Kidney epithelial cell (primary cell): ENCODE measurements at regions not wholly inside any gene's neighbourhood (a gene's known extent, or its start where the extent isn't known, plus 50 kb on each side); places are given as distances from the start of the nearest gene placed in this dataset.

Experiments
- DNase-seq: peaks from one replicate; pipeline ENCODE4 v3.0.0-alpha.2; 2010; ENCODE audit warnings: low read depth
- H3K27me3 ChIP-seq: 2 replicates; pipeline ENCODE4 v1.6.0; 2011; ENCODE audit warnings: low read length; ENCODE audit not compliant: control insufficient read depth, insufficient read depth
- H3K36me3 ChIP-seq: 2 replicates; pipeline ENCODE4 v1.5.1; 2011; ENCODE audit warnings: low read length; ENCODE audit not compliant: control insufficient read depth, insufficient read depth
- H3K4me3 ChIP-seq: 2 replicates; pipeline ENCODE4 v1.5.1; 2011; ENCODE audit warnings: low read depth, mild to moderate bottlenecking, control low read depth, low read length
- CTCF ChIP-seq: IDR thresholded peaks from 2 replicates; pipeline ENCODE4 v1.5.1; 2011; ENCODE audit warnings: mild to moderate bottlenecking, moderate library complexity, low read length, control low read depth, inconsistent platforms; ENCODE audit not compliant: insufficient read depth, poor library complexity, severe bottlenecking

- no peak for TF ChIP-seq CTCF
- H3K36me3 ChIP-seq, result no peaks in the 10 kb centered on the region
- H3K27me3 ChIP-seq, result no peaks in the 10 kb centered on the region
- no peak overlapping the region for H3K4me3 ChIP-seq
- DNase-seq, result no peak
Measured at GRCh38 chrX:113539599-113540356, 699.1 kb upstream of the AMOT start.

GRCh38 chrX:113529426-113530013 is 688.9 kb upstream of the AMOT start:
- TF ChIP-seq CTCF, result no peak
- Histone ChIP-seq H3K4me3 (no peak overlapping the region), H3K27me3 (no peaks in the 10 kb centered on the region), H3K36me3 (no peaks in the 10 kb centered on the region)
- DNase-seq, result no peak

- Histone ChIP-seq H3K27me3 (no peaks in the 10 kb centered on the region), H3K4me3 (no peak overlapping the region), H3K36me3 (no peaks in the 10 kb centered on the region)
- TF ChIP-seq CTCF, result no peak
- DNase-seq, result no peak
Measured at GRCh38 chrX:113522814-113523213, 682.2 kb upstream of the AMOT start.

- no peak for TF ChIP-seq CTCF
- no peak overlapping the region for H3K4me3 ChIP-seq
- H3K36me3 ChIP-seq, result no peaks in the 10 kb centered on the region
- no peak for DNase-seq
- no peaks in the 10 kb centered on the region for H3K27me3 ChIP-seq
Measured at GRCh38 chrX:113514906-113515305, 674.3 kb upstream of the AMOT start.

- H3K4me3 ChIP-seq, result no peak overlapping the region
- no peaks in the 10 kb centered on the region for H3K36me3 ChIP-seq
- no peak for TF ChIP-seq CTCF
- H3K27me3 ChIP-seq, result no peaks in the 10 kb centered on the region
- DNase-seq, result peak; percentile 39
Measured at GRCh38 chrX:113512700-113513395, 672.2 kb upstream of the AMOT start.
